Hepatocyte (in vitro differentiated cells): ENCODE measurements at regions not wholly inside any gene's neighbourhood (a gene's known extent, or its start where the extent isn't known, plus 50 kb on each side); places are given as distances from the start of the nearest gene placed in this dataset.

Experiments used
- CTCF ChIP-seq: fragments of 200-600 bp; sonication (generic); IDR thresholded peaks from 2 replicates; pipeline ENCODE4 v1.5.1; 2016; ENCODE audit warnings: antibody characterized with exemption, mild to moderate bottlenecking; ENCODE audit not compliant: poor library complexity
- EZH2 ChIP-seq: fragments of 200-600 bp; sonication (generic); IDR thresholded peaks from 2 replicates; pipeline ENCODE4 v1.6.1; 2016; ENCODE audit warnings: antibody characterized with exemption, mild to moderate bottlenecking, borderline replicate concordance
- EZH2phosphoT487 ChIP-seq: fragments of 200-600 bp; sonication (generic); IDR thresholded peaks from one replicate; pipeline ENCODE4 v1.6.1; 2018; ENCODE audit warnings: antibody characterized with exemption, mild to moderate bottlenecking, low read depth, moderate library complexity; ENCODE audit not compliant: unreplicated experiment, severe bottlenecking

GRCh38 chr21:24369278-24369677 is 1238.0 kb downstream of the MRPL39 start:
- TF ChIP-seq EZH2 = no peak
- no peak for TF ChIP-seq CTCF
- no peak for TF ChIP-seq EZH2phosphoT487
